GM23338 (cell line): ENCODE measurements at regions not wholly inside any gene's neighbourhood (a gene's known extent, or its start where the extent isn't known, plus 50 kb on each side); places are given as distances from the start of the nearest gene placed in this dataset.

Source experiments
- ATAC-seq: fragments of 200-7000 bp; cut with Tn5 transposase; 3 replicates; pipeline ENCODE4 v1.9.1; 2020
- DNase-seq: peaks from one replicate; pipeline ENCODE4 v3.0.0-alpha.2; 2015; ENCODE audit warnings: low spot score
- H2AFZ ChIP-seq: fragments of 200-600 bp; sonication (generic); 2 replicates; pipeline ENCODE4 v1.8.0; 2016; ENCODE audit warnings: antibody characterized with exemption, mild to moderate bottlenecking, moderate library complexity
- H3F3A ChIP-seq: fragments of 200-600 bp; sonication (generic); replicated peaks from 2 replicates; pipeline ENCODE4 v1.8.0; 2017; ENCODE audit warnings: antibody characterized with exemption, mixed run types, low read depth
- H3K27ac ChIP-seq: fragments of 200-600 bp; sonication (generic); 2 replicates; pipeline ENCODE4 v1.6.1; 2016; ENCODE audit warnings: low read depth
- H3K27me3 ChIP-seq: fragments of 200-600 bp; sonication (generic); 2 replicates; pipeline ENCODE4 v1.8.0; 2016; ENCODE audit warnings: mild to moderate bottlenecking, mixed run types, moderate library complexity; ENCODE audit not compliant: insufficient read depth
- H3K36me3 ChIP-seq: fragments of 200-600 bp; sonication (generic); 2 replicates; pipeline ENCODE4 v1.8.0; 2016; ENCODE audit warnings: mild to moderate bottlenecking; ENCODE audit not compliant: insufficient read depth
- H3K4me1 ChIP-seq: fragments of 200-600 bp; sonication (generic); 2 replicates; pipeline ENCODE4 v1.8.0; 2016; ENCODE audit warnings: mild to moderate bottlenecking, moderate library complexity; ENCODE audit not compliant: insufficient read depth
- H3K4me2 ChIP-seq: fragments of 200-600 bp; sonication (generic); 2 replicates; pipeline ENCODE4 v1.7.1; 2017; ENCODE audit warnings: mixed run types
- H3K4me3 ChIP-seq: fragments of 200-600 bp; sonication (generic); 2 replicates; pipeline ENCODE4 v1.6.1; 2016; ENCODE audit warnings: mixed run types
- H3K79me2 ChIP-seq: fragments of 200-600 bp; sonication (generic); replicated peaks from 2 replicates; pipeline ENCODE4 v1.8.0; 2017; ENCODE audit warnings: mild to moderate bottlenecking; ENCODE audit not compliant: insufficient read depth
- H3K9me2 ChIP-seq: fragments of 200-600 bp; sonication (generic); 2 replicates; pipeline ENCODE4 v1.8.0; 2017; ENCODE audit not compliant: insufficient read depth
- H4K20me1 ChIP-seq: fragments of 200-600 bp; sonication (generic); replicated peaks from 2 replicates; pipeline ENCODE4 v1.8.0; 2017; ENCODE audit warnings: mild to moderate bottlenecking; ENCODE audit not compliant: insufficient read depth
- H3K27ac Mint-ChIP-seq: 2 replicates; pipeline ENCODE4 v1.8.0; 2020; ENCODE audit warnings: inconsistent platforms, mild to moderate bottlenecking, moderate library complexity, mixed read lengths
- H3K27me3 Mint-ChIP-seq: 3 replicates; pipeline ENCODE4 v1.8.0; 2022; ENCODE audit warnings: low read depth, mild to moderate bottlenecking, moderate library complexity, mixed read lengths, inconsistent platforms; ENCODE audit not compliant: insufficient read depth, poor library complexity
- H3K36me3 Mint-ChIP-seq: 3 replicates; pipeline ENCODE4 v1.8.0; 2021; ENCODE audit warnings: low read depth, mild to moderate bottlenecking, inconsistent platforms, moderate library complexity, mixed read lengths
- H3K4me1 Mint-ChIP-seq: 3 replicates; pipeline ENCODE4 v1.8.0; 2020; ENCODE audit warnings: mild to moderate bottlenecking, inconsistent platforms, mixed read lengths
- H3K4me3 Mint-ChIP-seq: 3 replicates; pipeline ENCODE4 v1.8.0; 2021; ENCODE audit warnings: moderate library complexity, mild to moderate bottlenecking, inconsistent platforms, mixed read lengths
- H3K9me3 Mint-ChIP-seq: 3 replicates; pipeline ENCODE4 v1.8.0; 2020; ENCODE audit warnings: moderate library complexity, mild to moderate bottlenecking, inconsistent platforms, mixed read lengths
- CREB1 ChIP-seq: fragments of 250-450 bp; sonication (Bioruptor Pico); IDR thresholded peaks from 2 replicates; pipeline ENCODE4 v1.5.0; 2020; ENCODE audit warnings: low read depth, mild to moderate bottlenecking, moderate library complexity
- EZH2 ChIP-seq: fragments of 200-600 bp; sonication (generic); IDR thresholded peaks from one replicate; pipeline ENCODE4 v1.8.0; 2017; ENCODE audit warnings: antibody characterized with exemption, mild to moderate bottlenecking, low read depth; ENCODE audit not compliant: unreplicated experiment
- JUNB ChIP-seq: IDR thresholded peaks from one replicate; pipeline ENCODE4 v1.6.1; 2016; ENCODE audit warnings: antibody characterized with exemption; ENCODE audit not compliant: unreplicated experiment
- NANOG ChIP-seq: IDR thresholded peaks from 2 replicates; pipeline ENCODE4 v1.6.1; 2016; ENCODE audit warnings: antibody characterized with exemption, borderline replicate concordance
- POLR2AphosphoS5 ChIP-seq: IDR thresholded peaks from 2 replicates; pipeline ENCODE4 v1.6.1; 2016; ENCODE audit warnings: antibody characterized with exemption, low read depth
- REST ChIP-seq: IDR thresholded peaks from one replicate; pipeline ENCODE4 v1.6.1; 2018; ENCODE audit warnings: antibody characterized with exemption; ENCODE audit not compliant: unreplicated experiment
- ZNF114 ChIP-seq: fragments of 250-450 bp; sonication (Bioruptor Pico); IDR thresholded peaks from 2 replicates; pipeline ENCODE4 v1.5.0; 2020; ENCODE audit warnings: mild to moderate bottlenecking, moderate library complexity
- ZNF462 ChIP-seq: fragments of 250-450 bp; sonication (Bioruptor Pico); IDR thresholded peaks from 2 replicates; pipeline ENCODE4 v1.5.0; 2020; ENCODE audit warnings: mild to moderate bottlenecking, moderate library complexity
- TF ChIP-seq, protein P1 (sequence below), 2 experiments: fragments of 200-600 bp in 1 of 2; sonication (generic) in 1 of 2; conservative IDR thresholded peaks; 2 replicates each; pipeline versions ENCODE4 v1.5.1 to v1.6.1; 2016 to 2017; ENCODE audit warnings: antibody characterized with exemption in 2 of 2, low read depth in 2 of 2, mild to moderate bottlenecking in 2 of 2, moderate library complexity in 1 of 2

- TF ChIP-seq ZNF462 (CRISPR knock-in tag) (no peak), ZNF114 (CRISPR knock-in tag) (no peak)
Measured at GRCh38 chr10:10500937-10501336, 516.7 kb upstream of the CELF2 start (continued).

- no peak overlapping the region for H3K27ac ChIP-seq
- ATAC-seq (no peak), DNase-seq (no peak)
- Mint-ChIP-seq H3K27ac (no peak overlapping the region), H3K9me3 (peaks cover 17% of the 10 kb centered on the region), H3K4me1 (no peaks in the 10 kb centered on the region), H3K27me3 (no peaks in the 10 kb centered on the region), H3K4me3 (no peak overlapping the region), H3K36me3 (no peaks in the 10 kb centered on the region)
- no peaks in the 10 kb centered on the region for H3K36me3 ChIP-seq
- no peaks in the 10 kb centered on the region for H4K20me1 ChIP-seq
- no peak overlapping the region for H3K4me3 ChIP-seq
- no peak overlapping the region for H2AFZ ChIP-seq
- H3K4me1 ChIP-seq: no peaks in the 10 kb centered on the region
- no peaks in the 10 kb centered on the region for H3F3A ChIP-seq
- H3K79me2 ChIP-seq: no peaks in the 10 kb centered on the region
- no peak overlapping the region for H3K4me2 ChIP-seq
- no peaks in the 10 kb centered on the region for H3K27me3 ChIP-seq
- no peaks in the 10 kb centered on the region for H3K9me2 ChIP-seq
- no peak for TF ChIP-seq NANOG
- no peak for TF ChIP-seq POLR2AphosphoS5
- TF ChIP-seq EZH2: no peak
- TF ChIP-seq, protein P1, sequence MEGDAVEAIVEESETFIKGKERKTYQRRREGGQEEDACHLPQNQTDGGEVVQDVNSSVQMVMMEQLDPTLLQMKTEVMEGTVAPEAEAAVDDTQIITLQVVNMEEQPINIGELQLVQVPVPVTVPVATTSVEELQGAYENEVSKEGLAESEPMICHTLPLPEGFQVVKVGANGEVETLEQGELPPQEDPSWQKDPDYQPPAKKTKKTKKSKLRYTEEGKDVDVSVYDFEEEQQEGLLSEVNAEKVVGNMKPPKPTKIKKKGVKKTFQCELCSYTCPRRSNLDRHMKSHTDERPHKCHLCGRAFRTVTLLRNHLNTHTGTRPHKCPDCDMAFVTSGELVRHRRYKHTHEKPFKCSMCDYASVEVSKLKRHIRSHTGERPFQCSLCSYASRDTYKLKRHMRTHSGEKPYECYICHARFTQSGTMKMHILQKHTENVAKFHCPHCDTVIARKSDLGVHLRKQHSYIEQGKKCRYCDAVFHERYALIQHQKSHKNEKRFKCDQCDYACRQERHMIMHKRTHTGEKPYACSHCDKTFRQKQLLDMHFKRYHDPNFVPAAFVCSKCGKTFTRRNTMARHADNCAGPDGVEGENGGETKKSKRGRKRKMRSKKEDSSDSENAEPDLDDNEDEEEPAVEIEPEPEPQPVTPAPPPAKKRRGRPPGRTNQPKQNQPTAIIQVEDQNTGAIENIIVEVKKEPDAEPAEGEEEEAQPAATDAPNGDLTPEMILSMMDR (conservative IDR thresholded peaks at IDR 0.05; ENCODE audit: low read depth in 2 of 2): no peak
- TF ChIP-seq REST: no peak
- TF ChIP-seq JUNB: no peak
- TF ChIP-seq CREB1 (CRISPR knock-in tag): no peak
Measured at GRCh38 chr10:10503772-10504171, 513.9 kb upstream of the CELF2 start.
